GM23338 (cell line): ENCODE measurements at regions not wholly inside any gene's neighbourhood (a gene's known extent, or its start where the extent isn't known, plus 50 kb on each side); places are given as distances from the start of the nearest gene placed in this dataset.

Source experiments
- ATAC-seq: fragments of 200-7000 bp; cut with Tn5 transposase; 3 replicates; pipeline ENCODE4 v1.9.1; 2020
- DNase-seq: peaks from one replicate; pipeline ENCODE4 v3.0.0-alpha.2; 2015; ENCODE audit warnings: low spot score
- H2AFZ ChIP-seq: fragments of 200-600 bp; sonication (generic); 2 replicates; pipeline ENCODE4 v1.8.0; 2016; ENCODE audit warnings: antibody characterized with exemption, mild to moderate bottlenecking, moderate library complexity
- H3F3A ChIP-seq: fragments of 200-600 bp; sonication (generic); replicated peaks from 2 replicates; pipeline ENCODE4 v1.8.0; 2017; ENCODE audit warnings: antibody characterized with exemption, mixed run types, low read depth
- H3K27ac ChIP-seq: fragments of 200-600 bp; sonication (generic); 2 replicates; pipeline ENCODE4 v1.6.1; 2016; ENCODE audit warnings: low read depth
- H3K27me3 ChIP-seq: fragments of 200-600 bp; sonication (generic); 2 replicates; pipeline ENCODE4 v1.8.0; 2016; ENCODE audit warnings: mild to moderate bottlenecking, mixed run types, moderate library complexity; ENCODE audit not compliant: insufficient read depth
- H3K36me3 ChIP-seq: fragments of 200-600 bp; sonication (generic); 2 replicates; pipeline ENCODE4 v1.8.0; 2016; ENCODE audit warnings: mild to moderate bottlenecking; ENCODE audit not compliant: insufficient read depth
- H3K4me1 ChIP-seq: fragments of 200-600 bp; sonication (generic); 2 replicates; pipeline ENCODE4 v1.8.0; 2016; ENCODE audit warnings: mild to moderate bottlenecking, moderate library complexity; ENCODE audit not compliant: insufficient read depth
- H3K4me2 ChIP-seq: fragments of 200-600 bp; sonication (generic); 2 replicates; pipeline ENCODE4 v1.7.1; 2017; ENCODE audit warnings: mixed run types
- H3K4me3 ChIP-seq: fragments of 200-600 bp; sonication (generic); 2 replicates; pipeline ENCODE4 v1.6.1; 2016; ENCODE audit warnings: mixed run types
- H3K79me2 ChIP-seq: fragments of 200-600 bp; sonication (generic); replicated peaks from 2 replicates; pipeline ENCODE4 v1.8.0; 2017; ENCODE audit warnings: mild to moderate bottlenecking; ENCODE audit not compliant: insufficient read depth
- H3K9me2 ChIP-seq: fragments of 200-600 bp; sonication (generic); 2 replicates; pipeline ENCODE4 v1.8.0; 2017; ENCODE audit not compliant: insufficient read depth
- H4K20me1 ChIP-seq: fragments of 200-600 bp; sonication (generic); replicated peaks from 2 replicates; pipeline ENCODE4 v1.8.0; 2017; ENCODE audit warnings: mild to moderate bottlenecking; ENCODE audit not compliant: insufficient read depth
- H3K27ac Mint-ChIP-seq: 2 replicates; pipeline ENCODE4 v1.8.0; 2020; ENCODE audit warnings: inconsistent platforms, mild to moderate bottlenecking, moderate library complexity, mixed read lengths
- H3K27me3 Mint-ChIP-seq: 3 replicates; pipeline ENCODE4 v1.8.0; 2022; ENCODE audit warnings: low read depth, mild to moderate bottlenecking, moderate library complexity, mixed read lengths, inconsistent platforms; ENCODE audit not compliant: insufficient read depth, poor library complexity
- H3K36me3 Mint-ChIP-seq: 3 replicates; pipeline ENCODE4 v1.8.0; 2021; ENCODE audit warnings: low read depth, mild to moderate bottlenecking, inconsistent platforms, moderate library complexity, mixed read lengths
- H3K4me1 Mint-ChIP-seq: 3 replicates; pipeline ENCODE4 v1.8.0; 2020; ENCODE audit warnings: mild to moderate bottlenecking, inconsistent platforms, mixed read lengths
- H3K4me3 Mint-ChIP-seq: 3 replicates; pipeline ENCODE4 v1.8.0; 2021; ENCODE audit warnings: moderate library complexity, mild to moderate bottlenecking, inconsistent platforms, mixed read lengths
- H3K9me3 Mint-ChIP-seq: 3 replicates; pipeline ENCODE4 v1.8.0; 2020; ENCODE audit warnings: moderate library complexity, mild to moderate bottlenecking, inconsistent platforms, mixed read lengths
- CREB1 ChIP-seq: fragments of 250-450 bp; sonication (Bioruptor Pico); IDR thresholded peaks from 2 replicates; pipeline ENCODE4 v1.5.0; 2020; ENCODE audit warnings: low read depth, mild to moderate bottlenecking, moderate library complexity
- CTCF ChIP-seq, 2 experiments: fragments of 200-600 bp in 1 of 2; sonication (generic) in 1 of 2; conservative IDR thresholded peaks; 2 replicates each; pipeline versions ENCODE4 v1.5.1 to v1.6.1; 2016 to 2017; ENCODE audit warnings: antibody characterized with exemption in 2 of 2, low read depth in 2 of 2, mild to moderate bottlenecking in 2 of 2, moderate library complexity in 1 of 2
- ETS1 ChIP-seq: IDR thresholded peaks from 2 replicates; pipeline ENCODE4 v1.6.1; 2016; ENCODE audit warnings: antibody characterized with exemption
- EZH2 ChIP-seq: fragments of 200-600 bp; sonication (generic); IDR thresholded peaks from one replicate; pipeline ENCODE4 v1.8.0; 2017; ENCODE audit warnings: antibody characterized with exemption, mild to moderate bottlenecking, low read depth; ENCODE audit not compliant: unreplicated experiment
- EZH2phosphoT487 ChIP-seq: fragments of 200-600 bp; sonication (generic); IDR thresholded peaks from one replicate; pipeline ENCODE4 v1.8.1; 2018; ENCODE audit warnings: antibody characterized with exemption; ENCODE audit not compliant: unreplicated experiment
- JUNB ChIP-seq: IDR thresholded peaks from one replicate; pipeline ENCODE4 v1.6.1; 2016; ENCODE audit warnings: antibody characterized with exemption; ENCODE audit not compliant: unreplicated experiment
- NANOG ChIP-seq: IDR thresholded peaks from 2 replicates; pipeline ENCODE4 v1.6.1; 2016; ENCODE audit warnings: antibody characterized with exemption, borderline replicate concordance
- POLR2AphosphoS5 ChIP-seq: IDR thresholded peaks from 2 replicates; pipeline ENCODE4 v1.6.1; 2016; ENCODE audit warnings: antibody characterized with exemption, low read depth
- ZNF114 ChIP-seq: fragments of 250-450 bp; sonication (Bioruptor Pico); IDR thresholded peaks from 2 replicates; pipeline ENCODE4 v1.5.0; 2020; ENCODE audit warnings: mild to moderate bottlenecking, moderate library complexity
- ZNF331 ChIP-seq: fragments of 250-450 bp; sonication (Bioruptor Pico); IDR thresholded peaks from 2 replicates; pipeline ENCODE4 v1.5.0; 2020; ENCODE audit warnings: low read depth, mild to moderate bottlenecking, moderate library complexity
- ZNF462 ChIP-seq: fragments of 250-450 bp; sonication (Bioruptor Pico); IDR thresholded peaks from 2 replicates; pipeline ENCODE4 v1.5.0; 2020; ENCODE audit warnings: mild to moderate bottlenecking, moderate library complexity

GRCh38 chr6:1066449-1067090, 245.3 kb upstream of the FOXQ1 start:
- ATAC-seq (no peak), DNase-seq (no peak)
- no peaks in the 10 kb centered on the region for H3K36me3 Mint-ChIP-seq
- H3K4me3 Mint-ChIP-seq: no peak overlapping the region
- H3K27ac ChIP-seq: no peak overlapping the region
- no peaks in the 10 kb centered on the region for H3K4me1 Mint-ChIP-seq
- no peaks in the 10 kb centered on the region for H3K9me3 Mint-ChIP-seq
- no peaks in the 10 kb centered on the region for H3K9me2 ChIP-seq
- no peaks in the 10 kb centered on the region for H3F3A ChIP-seq
- H3K4me3 ChIP-seq: no peak overlapping the region
- no peak overlapping the region for H3K4me2 ChIP-seq
- no peak overlapping the region for H3K27ac Mint-ChIP-seq
- peaks cover 7% of the 10 kb centered on the region for H3K27me3 Mint-ChIP-seq
- TF ChIP-seq CTCF (conservative IDR thresholded peaks at IDR 0.05; ENCODE audit: low read depth in 2 of 2) (no peak), EZH2phosphoT487 (no peak), NANOG (no peak), EZH2 (no peak), JUNB (no peak), ZNF331 (no peak), POLR2AphosphoS5 (no peak), CREB1 (CRISPR knock-in tag) (no peak), ZNF462 (CRISPR knock-in tag) (no peak), ETS1 (no peak), ZNF114 (CRISPR knock-in tag) (no peak)
- H3K36me3 ChIP-seq: no peaks in the 10 kb centered on the region
- no peaks in the 10 kb centered on the region for H3K79me2 ChIP-seq
- H3K27me3 ChIP-seq: no peaks in the 10 kb centered on the region
- no peaks in the 10 kb centered on the region for H4K20me1 ChIP-seq
- H3K4me1 ChIP-seq: no peaks in the 10 kb centered on the region
- peak overlapping the region; percentile 66; the same call in 1 of the 2 replicates for H2AFZ ChIP-seq
